K562 (cell line): ENCODE measurements at regions not wholly inside any gene's neighbourhood (a gene's known extent, or its start where the extent isn't known, plus 50 kb on each side); places are given as distances from the start of the nearest gene placed in this dataset.

Source experiments
- ATAC-seq: fragments of 200-7000 bp; cut with Tn5 transposase; 3 replicates; pipeline ENCODE4 v1.9.1; 2020; ENCODE audit warnings: moderate library complexity
- BruUV-seq: library from RNA; stranded (reverse); fragments of 400-500 nt; replicated peaks from 2 replicates; lab custom pipeline; 2021; lab: Mats Ljungman, UMichigan
- CTCF ChIA-PET: fragments of 300-600 bp; formaldehyde crosslinking; extraction: SDS; loops from one replicate; lab custom pipeline; 2021; ENCODE audit warnings: low intra/inter-chr PET ratio; lab: Yijun Ruan, JAX
- POLR2A ChIA-PET: fragments of 300-600, 350-650 bp; sonication (Branson Sonifier 250); formaldehyde crosslinking; extraction: SDS; loops from one replicate; lab custom pipeline; 2021; ENCODE audit warnings: antibody characterized with exemption, inconsistent platforms; lab: Yijun Ruan, JAX
- DNase-seq, 4 experiments: peaks; one replicate each; pipeline versions ENCODE4 v3.0.0 to v3.0.0-alpha.2; 2011 to 2018; ENCODE audit warnings: low spot score in 3 of 4, mixed read lengths in 3 of 4; ENCODE audit errors: extremely low read depth in 1 of 4
- FAIRE-seq: peaks from 2 replicates; lab custom pipeline; 2011; peaks lifted over from hg19 to GRCh38; lab: Jason Lieb, UNC
- H2AFZ ChIP-seq: 2 replicates; pipeline ENCODE4 v1.6.0; 2011; ENCODE audit warnings: low read depth, low read length, control low read depth, inconsistent platforms
- H3K27ac ChIP-seq: fragments of 200-600 bp; 3 replicates; pipeline ENCODE4 v1.8.0; 2011; ENCODE audit warnings: low read depth, mild to moderate bottlenecking, control low read depth, inconsistent platforms, low read length, moderate library complexity, mixed read lengths; ENCODE audit errors: extremely low read depth
- H3K27me3 ChIP-seq, 2 experiments: fragments of 300-600 bp in 1 of 2; 2 replicates in 1 of 2; 3 replicates in 1 of 2; pipeline versions ENCODE4 v1.6.0 to v1.8.0; 2011; ENCODE audit warnings: inconsistent platforms in 2 of 2, low read length in 2 of 2, mild to moderate bottlenecking in 1 of 2, mixed read lengths in 1 of 2, moderate library complexity in 1 of 2; ENCODE audit not compliant: control insufficient read depth in 2 of 2, insufficient read depth in 2 of 2
- H3K36me3 ChIP-seq: fragments of 300-600 bp; 3 replicates; pipeline ENCODE4 v1.8.0; 2011; ENCODE audit warnings: mild to moderate bottlenecking, low read length, inconsistent platforms; ENCODE audit not compliant: control insufficient read depth, insufficient read depth
- H3K4me1 ChIP-seq, 2 experiments: fragments of 200-600 bp in 1 of 2; replicated peaks in 1 of 2; 2 replicates in 1 of 2; 3 replicates in 1 of 2; pipeline versions ENCODE4 v1.5.1 to v1.8.0; 2011; ENCODE audit warnings: inconsistent platforms in 2 of 2, low read length in 2 of 2, mild to moderate bottlenecking in 1 of 2, mixed read lengths in 1 of 2, moderate library complexity in 1 of 2; ENCODE audit not compliant: control insufficient read depth in 2 of 2, insufficient read depth in 2 of 2
- H3K4me2 ChIP-seq: 2 replicates; pipeline ENCODE4 v1.6.1; 2011; ENCODE audit warnings: low read length, control low read depth, inconsistent platforms, mixed read lengths; ENCODE audit not compliant: insufficient read depth
- H3K4me3 ChIP-seq: fragments of 200-600 bp; sonication (generic), shearing (Covaris generic); 2 replicates; pipeline ENCODE4 v1.5.1; 2016; ENCODE audit warnings: control low read depth, inconsistent platforms
- H3K79me2 ChIP-seq: fragments of 200-600 bp; 3 replicates; pipeline ENCODE4 v1.8.0; 2011; ENCODE audit warnings: low read length, inconsistent platforms; ENCODE audit not compliant: control insufficient read depth, insufficient read depth
- H3K9ac ChIP-seq, 2 experiments: 2 replicates each; pipeline versions ENCODE4 v1.6.0 to v1.6.1; 2011; ENCODE audit warnings: low read depth in 2 of 2, low read length in 2 of 2, control low read depth in 1 of 2, inconsistent platforms in 1 of 2, mild to moderate bottlenecking in 1 of 2, mixed read lengths in 1 of 2; ENCODE audit not compliant: insufficient read depth in 1 of 2
- H3K9me1 ChIP-seq: one replicate; pipeline ENCODE4 v1.6.0; 2011; ENCODE audit warnings: inconsistent platforms, mild to moderate bottlenecking, low read length, moderate library complexity; ENCODE audit not compliant: control insufficient read depth, insufficient read depth
- H3K9me3 ChIP-seq: replicated peaks from 2 replicates; pipeline ENCODE4 v1.5.1; 2011; ENCODE audit warnings: low read depth, low read length, inconsistent platforms; ENCODE audit not compliant: control insufficient read depth, insufficient read depth
- H4K20me1 ChIP-seq: replicated peaks from 2 replicates; pipeline ENCODE4 v1.6.1; 2011; ENCODE audit warnings: low read length, inconsistent platforms, mixed read lengths; ENCODE audit not compliant: control insufficient read depth, insufficient read depth
- SIX5 ChIP-seq, 2 experiments: IDR thresholded peaks; 2 replicates each; pipeline ENCODE4 v1.6.1; 2011; ENCODE audit warnings: low read length in 2 of 2, borderline replicate concordance in 1 of 2, low read depth in 1 of 2, mild to moderate bottlenecking in 1 of 2, moderate library complexity in 1 of 2; ENCODE audit not compliant: insufficient read depth in 1 of 2
- ZFP36 ChIP-seq: fragments of 150-350 bp; IDR thresholded peaks from 2 replicates; pipeline ENCODE4 v1.6.1; 2018; ENCODE audit warnings: low read length, low read depth; ENCODE audit not compliant: partially characterized antibody
- ZNF316 ChIP-seq: fragments of 450-650 bp; IDR thresholded peaks from 2 replicates; pipeline ENCODE4 v1.6.1; 2016
- ZNF347 ChIP-seq: fragments of 450-650 bp; formaldehyde crosslinking; IDR thresholded peaks from 2 replicates; pipeline ENCODE4 v1.4.0; 2020; ENCODE audit warnings: low read depth, mild to moderate bottlenecking, moderate library complexity
- WGBS: fragments of 100-300 bp; shearing (Covaris generic); methylation state at CpG from one replicate; pipeline ENCODE4 v1.1.6; 2016; ENCODE audit warnings: low coverage, mixed read lengths; ENCODE audit not compliant: insufficient coverage; ENCODE audit errors: missing lambda C conversion rate; 5-methylcytosine and 5-hydroxymethylcytosine counted together
- in situ Hi-C: fragments of 300-500 bp; cut with MboI; formaldehyde crosslinking; loops from 4 replicates; pipeline ENCODE4 v1.15.0; 2018; ENCODE audit warnings: inconsistent platforms, mixed read lengths
- intact Hi-C: fragments of 100-400 bp; cut with micrococcal nuclease; formaldehyde crosslinking; loops from 2 replicates; pipeline ENCODE4 v1.14.2; 2022

GRCh38 chr4:189519186-189519585 is 421.5 kb upstream of the FRG1 start:
- H3K9me3 ChIP-seq, result no peaks in the 10 kb centered on the region; the same call in none of the 2 replicates
- no peak overlapping the region for H3K27ac ChIP-seq
- WGBS, result 0% methylated on average over 2 of the region's 2 CpGs
- ChIA-PET POLR2A (no interaction called here), CTCF (no interaction called here)
- ATAC-seq (no peak), DNase-seq (no peak), FAIRE-seq (no peak)
- no peak overlapping the region for H3K4me2 ChIP-seq
- no peak overlapping the region for H2AFZ ChIP-seq
- no TSS peak for BruUV-seq
- H3K4me1 ChIP-seq, result no peaks in the 10 kb centered on the region
- in situ Hi-C loops (no loop called here), intact Hi-C loops (no loop called here)
- no peaks in the 10 kb centered on the region for H3K79me2 ChIP-seq
- no peak overlapping the region for H3K4me3 ChIP-seq
- TF ChIP-seq SIX5 (IDR thresholded peaks at IDR 0.05; ENCODE audit: borderline replicate concordance in 1 of 2, insufficient read depth in 1 of 2, low read depth in 1 of 2, low read length in 2 of 2), result no peak
- TF ChIP-seq ZNF316, result peak; percentile 23; the same call in 1 of the 2 replicates
- H3K9ac ChIP-seq, result no peak overlapping the region
- no peaks in the 10 kb centered on the region for H4K20me1 ChIP-seq
- H3K27me3 ChIP-seq, result no peaks in the 10 kb centered on the region
- H3K36me3 ChIP-seq, result no peaks in the 10 kb centered on the region
- no peaks in the 10 kb centered on the region for H3K9me1 ChIP-seq

DNA sequence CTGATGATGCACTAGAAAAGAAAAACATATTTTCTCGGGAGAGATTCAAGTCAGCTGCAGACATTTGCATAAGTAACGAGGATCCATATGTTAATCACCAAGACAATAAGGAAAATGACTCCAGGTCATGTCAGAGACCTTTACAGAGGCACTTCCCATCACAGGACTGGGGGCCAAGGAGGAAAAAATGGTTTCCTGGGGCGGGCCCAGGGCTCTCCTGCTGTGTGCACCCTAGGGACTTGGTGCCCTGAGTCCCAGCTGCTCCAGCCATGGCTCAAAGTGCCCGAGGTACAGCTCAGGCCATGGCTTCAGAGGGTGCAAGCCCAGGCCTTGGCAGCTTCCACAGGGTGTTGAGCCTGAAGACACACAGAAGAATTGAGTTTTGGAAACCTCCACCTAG is 415.4 kb upstream of the FRG1 start:
- Histone ChIP-seq H3K4me1 (no peaks in the 10 kb centered on the region), H3K4me2 (no peak overlapping the region), H3K79me2 (no peaks in the 10 kb centered on the region), H3K9me1 (no peaks in the 10 kb centered on the region), H3K9me3 (peaks cover 1% of the 10 kb centered on the region; the same call in 1 of the 2 replicates), H3K4me3 (no peak overlapping the region), H3K9ac (no peak overlapping the region), H3K36me3 (no peaks in the 10 kb centered on the region)
- WGBS, result 0% methylated on average over 4 of the region's 4 CpGs
- intact Hi-C loops, result no loop called here
- DNase-seq (no peak), FAIRE-seq (no peak)
- POLR2A ChIA-PET, result no interaction called here
- no TSS peak for BruUV-seq
- TF ChIP-seq ZNF347 (CRISPR knock-in tag) (no peak), ZFP36 (peak; percentile 40)
- TF ChIP-seq, all 486 proteins: peak for 1
- in situ Hi-C loops, result no loop called here
- no peak overlapping the region for H3K27ac ChIP-seq
- no peaks in the 10 kb centered on the region for H3K27me3 ChIP-seq
- CTCF ChIA-PET, result no interaction called here
- ATAC-seq, result no peak
- no peak overlapping the region for H2AFZ ChIP-seq
- no peaks in the 10 kb centered on the region for H4K20me1 ChIP-seq
